Esophagus muscularis mucosa (tissue), 4 donors: ENCODE measurements at regions not wholly inside any gene's neighbourhood (a gene's known extent, or its start where the extent isn't known, plus 50 kb on each side); places are given as distances from the start of the nearest gene placed in this dataset.
"Not testable (repeated sequence)": the region's sequence is repeated elsewhere in the genome, so short reads cannot be mapped to it uniquely, and the experiment has no call there.

Experiments
- DNase-seq: peaks from one replicate; pipeline ENCODE4 v3.0.0-alpha.2; 2017; ENCODE audit errors: extremely low spot score
- H3K27ac ChIP-seq, 4 donors: fragments of 200-600 bp; sonication (generic); replicated peaks in 1 of 4; 1 replicate in 3 of 4; 2 replicates in 1 of 4; pipeline ENCODE4 v1.5.1; 2016 to 2019; ENCODE audit warnings: mild to moderate bottlenecking in 1 of 4
- H3K27me3 ChIP-seq, 4 donors: fragments of 200-600 bp; sonication (generic); one replicate each; pipeline versions ENCODE4 v1.5.1 to v1.6.0; 2016 to 2019
- H3K36me3 ChIP-seq, 4 donors: fragments of 200-600 bp; sonication (generic); one replicate each; pipeline ENCODE4 v1.5.1; 2016 to 2019
- H3K4me1 ChIP-seq, 4 donors: fragments of 200-600 bp; sonication (generic); one replicate each; pipeline ENCODE4 v1.5.1; 2016 to 2019
- H3K4me3 ChIP-seq, 4 donors: fragments of 200-600 bp; sonication (generic); 1 replicate in 2 of 4; 2 replicates in 2 of 4; pipeline ENCODE4 v1.5.1; 2016 to 2019; ENCODE audit warnings: mild to moderate bottlenecking in 4 of 4, moderate library complexity in 1 of 4
- H3K9me3 ChIP-seq, 4 donors: fragments of 200-600 bp; sonication (generic); 1 replicate in 3 of 4; 2 replicates in 1 of 4; pipeline ENCODE4 v1.5.1; 2016 to 2019
- CTCF ChIP-seq, 3 experiments: fragments of 200-600 bp in 2 of 3; fragments of 450-650 bp in 1 of 3; sonication (generic) in 2 of 3; IDR thresholded peaks; one replicate each; pipeline ENCODE4 v1.5.1; 2017 to 2019; ENCODE audit warnings: antibody characterized with exemption in 3 of 3, mild to moderate bottlenecking in 2 of 3, moderate library complexity in 1 of 3
- EP300 ChIP-seq: sonication (generic); formaldehyde crosslinking; IDR thresholded peaks from one replicate; pipeline ENCODE4 v1.6.1; 2017; ENCODE audit warnings: antibody characterized with exemption
- POLR2A ChIP-seq: fragments of 450-650 bp; IDR thresholded peaks from one replicate; pipeline ENCODE4 v1.6.1; 2017; ENCODE audit warnings: antibody characterized with exemption, moderate library complexity, mild to moderate bottlenecking, low read depth
- POLR2AphosphoS5 ChIP-seq, 2 donors: sonication (generic); formaldehyde crosslinking; IDR thresholded peaks; one replicate each; pipeline ENCODE4 v1.6.1; 2017; ENCODE audit warnings: antibody characterized with exemption in 2 of 2
- WGBS: methylation state at CpG from one replicate; pipeline ENCODE4 v1.1.5; 2018; 5-methylcytosine and 5-hydroxymethylcytosine counted together
- intact Hi-C: fragments of 100-400 bp; cut with DNase I; formaldehyde crosslinking; loops from one replicate; pipeline ENCODE4 v1.15.1; 2023

GRCh38 chrX:128691872-128692271 lies 639.7 kb upstream of the ACTRT1 start:
- H3K4me3 ChIP-seq: no peak overlapping the region
- no peaks in the 10 kb centered on the region for H3K36me3 ChIP-seq
- no peaks in the 10 kb centered on the region for H3K27me3 ChIP-seq
- H3K9me3 ChIP-seq: no peaks in the 10 kb centered on the region
- TF ChIP-seq EP300: no peak
- TF ChIP-seq CTCF (IDR thresholded peaks at IDR 0.05): no peak
- no peak for TF ChIP-seq POLR2AphosphoS5 (IDR thresholded peaks at IDR 0.05)
- no peak for TF ChIP-seq POLR2A
- intact Hi-C loops: no loop called here
- H3K27ac ChIP-seq: no peak overlapping the region
- WGBS: 80% methylated on average over 6 of the region's 6 CpGs
- H3K4me1 ChIP-seq: no peaks in the 10 kb centered on the region
- DNase-seq: no peak

GRCh38 chrX:128685387-128685786 lies 633.2 kb upstream of the ACTRT1 start:
- Histone ChIP-seq H3K27me3 (no peaks in the 10 kb centered on the region), H3K4me3 (no peak overlapping the region), H3K4me1 (no peaks in the 10 kb centered on the region), H3K9me3 (no peaks in the 10 kb centered on the region), H3K27ac (no peak overlapping the region), H3K36me3 (no peaks in the 10 kb centered on the region)
- 69% methylated on average over 2 of the region's 2 CpGs for WGBS
- no peak for TF ChIP-seq POLR2A
- no peak for TF ChIP-seq CTCF (IDR thresholded peaks at IDR 0.05)
- no peak for TF ChIP-seq POLR2AphosphoS5 (IDR thresholded peaks at IDR 0.05)
- TF ChIP-seq EP300: no peak
- no peak for DNase-seq
- intact Hi-C loops: no loop called here

- intact Hi-C loops: no loop called here
- 67% methylated on average over 4 of the region's 4 CpGs for WGBS
Observed at GRCh38 chrX:128676651-128677050, 624.4 kb upstream of the ACTRT1 start.

GRCh38 chrX:128674326-128675086 lies 622.3 kb upstream of the ACTRT1 start:
- intact Hi-C loops, H3K4me1 ChIP-seq, H3K36me3 ChIP-seq, H3K4me3 ChIP-seq, H3K27me3 ChIP-seq, H3K9me3 ChIP-seq, H3K27ac ChIP-seq, DNase-seq: not testable (repeated sequence)
- WGBS: 74% methylated on average over 8 of the region's 9 CpGs

More at GRCh38 chrX:128676651-128677050, 624.4 kb upstream of the ACTRT1 start:
- Histone ChIP-seq H3K36me3 (no peaks in the 10 kb centered on the region), H3K4me3 (no peak overlapping the region), H3K27ac (no peak overlapping the region), H3K9me3 (no peaks in the 10 kb centered on the region), H3K4me1 (no peaks in the 10 kb centered on the region), H3K27me3 (no peaks in the 10 kb centered on the region)
- no peak for DNase-seq
- TF ChIP-seq CTCF (IDR thresholded peaks at IDR 0.05): no peak
- TF ChIP-seq POLR2A: no peak
- TF ChIP-seq EP300: no peak
- TF ChIP-seq POLR2AphosphoS5 (IDR thresholded peaks at IDR 0.05): no peak

- Histone ChIP-seq H3K27me3 (no peaks in the 10 kb centered on the region), H3K36me3 (no peaks in the 10 kb centered on the region), H3K27ac (no peak overlapping the region), H3K9me3 (peaks cover 0 to 11% (median 1%) of the 10 kb centered on the region in 4 donors), H3K4me3 (no peak overlapping the region), H3K4me1 (no peaks in the 10 kb centered on the region)
- TF ChIP-seq POLR2AphosphoS5 (IDR thresholded peaks at IDR 0.05): no peak
- intact Hi-C loops: no loop called here
- no peak for DNase-seq
- WGBS: 58% methylated on average over 1 of the region's 1 CpG
Observed at GRCh38 chrX:128664211-128664610, 612.0 kb upstream of the ACTRT1 start.

- DNase-seq: no peak
- no peaks in the 10 kb centered on the region for H3K36me3 ChIP-seq
- intact Hi-C loops: no loop called here
- H3K27ac ChIP-seq: no peak overlapping the region
- H3K9me3 ChIP-seq: peaks cover 0 to 4% (median 0%) of the 10 kb centered on the region in 4 donors
- no peaks in the 10 kb centered on the region for H3K27me3 ChIP-seq
- no peaks in the 10 kb centered on the region for H3K4me1 ChIP-seq
- H3K4me3 ChIP-seq: no peak overlapping the region
- TF ChIP-seq CTCF (IDR thresholded peaks at IDR 0.05) (no peak), POLR2AphosphoS5 (IDR thresholded peaks at IDR 0.05) (no peak), POLR2A (no peak), EP300 (no peak)
- WGBS: 23% methylated on average over 6 of the region's 6 CpGs
Observed at GRCh38 chrX:128653524-128654060, 601.4 kb upstream of the ACTRT1 start.
